ENCODE measurements at regions not wholly inside any gene's neighbourhood (a gene's known extent, or its start where the extent isn't known, plus 50 kb on each side); places are given as distances from the start of the nearest gene placed in this dataset.

- intact Hi-C loops (cut with DNase I), result no loop called here
- no peak overlapping the region for H3K4me3 ChIP-seq
- peaks cover 0 to 11% (median 0%) of the 10 kb centered on the region in 4 donors for H3K27me3 ChIP-seq
- H3K27ac ChIP-seq, result no peak overlapping the region
- DNase-seq, result no peak
- H3K9me3 ChIP-seq, result no peaks in the 10 kb centered on the region
- no peaks in the 10 kb centered on the region for H3K4me1 ChIP-seq
- WGBS, 2 donors, result 38 to 47% methylated on average over 8 of the region's 8 CpGs
- no peaks in the 10 kb centered on the region for H3K36me3 ChIP-seq
- TF ChIP-seq CTCF (IDR thresholded peaks at IDR 0.05) (no peak), POLR2A (IDR thresholded peaks at IDR 0.05) (no peak)
Measured at GRCh38 chr10:93245779-93246178, 172.1 kb downstream of the CYP26A1 start.

- H3K4me1 ChIP-seq, result no peaks in the 10 kb centered on the region
- intact Hi-C loops (cut with DNase I), result no loop called here
- TF ChIP-seq POLR2A (IDR thresholded peaks at IDR 0.05), result no peak
- TF ChIP-seq CTCF (IDR thresholded peaks at IDR 0.05), result no peak
- peaks cover 0 to 11% (median 0%) of the 10 kb centered on the region in 4 donors for H3K27me3 ChIP-seq
- no peak overlapping the region for H3K27ac ChIP-seq
- H3K36me3 ChIP-seq, result no peaks in the 10 kb centered on the region
- DNase-seq, result no peak
- no peak overlapping the region for H3K4me3 ChIP-seq
- H3K9me3 ChIP-seq, result no peaks in the 10 kb centered on the region
- 76 to 80% methylated on average over 7 to 12 of the region's 19 CpGs for WGBS, 2 donors
Measured at GRCh38 chr10:93248583-93249227, 175.0 kb downstream of the CYP26A1 start.

- WGBS, 2 donors, result 79 to 83% methylated on average over 5 to 6 of the region's 6 CpGs
- Histone ChIP-seq H3K36me3 (no peaks in the 10 kb centered on the region), H3K27ac (no peak overlapping the region), H3K4me3 (no peak overlapping the region), H3K4me1 (no peaks in the 10 kb centered on the region), H3K27me3 (no peaks in the 10 kb centered on the region), H3K9me3 (no peaks in the 10 kb centered on the region)
- intact Hi-C loops (cut with DNase I), result no loop called here
- DNase-seq, result no peak
- TF ChIP-seq CTCF (IDR thresholded peaks at IDR 0.05) (no peak), POLR2A (IDR thresholded peaks at IDR 0.05) (no peak)
Measured at GRCh38 chr10:93250010-93250409, 176.3 kb downstream of the CYP26A1 start.

- Histone ChIP-seq H3K4me1 (no peaks in the 10 kb centered on the region), H3K27ac (no peak overlapping the region), H3K36me3 (no peaks in the 10 kb centered on the region), H3K9me3 (no peaks in the 10 kb centered on the region), H3K4me3 (no peak overlapping the region), H3K27me3 (no peaks in the 10 kb centered on the region)
- TF ChIP-seq CTCF (IDR thresholded peaks at IDR 0.05), result no peak
- TF ChIP-seq POLR2A (IDR thresholded peaks at IDR 0.05), result no peak
- 76 to 83% methylated on average over 2 of the region's 2 CpGs for WGBS, 2 donors
- DNase-seq, result no peak
- intact Hi-C loops (cut with DNase I), result no loop called here
Measured at GRCh38 chr10:93254180-93254853, 180.6 kb downstream of the CYP26A1 start.

GRCh38 chr10:93255546-93255945, 181.9 kb downstream of the CYP26A1 start:
- WGBS, 2 donors, result 72 to 79% methylated on average over 1 of the region's 1 CpG
- DNase-seq, result no peak
- Histone ChIP-seq H3K9me3 (no peaks in the 10 kb centered on the region), H3K36me3 (no peaks in the 10 kb centered on the region), H3K27me3 (no peaks in the 10 kb centered on the region), H3K4me1 (no peaks in the 10 kb centered on the region), H3K4me3 (no peak overlapping the region), H3K27ac (no peak overlapping the region)
- intact Hi-C loops (cut with DNase I), result no loop called here
- TF ChIP-seq CTCF (IDR thresholded peaks at IDR 0.05) (no peak), POLR2A (IDR thresholded peaks at IDR 0.05) (no peak)

All from esophagus squamous epithelium (tissue), 5 donors.